ENCODE measurements at regions not wholly inside any gene's neighbourhood (a gene's known extent, or its start where the extent isn't known, plus 50 kb on each side); places are given as distances from the start of the nearest gene placed in this dataset.

DNA sequence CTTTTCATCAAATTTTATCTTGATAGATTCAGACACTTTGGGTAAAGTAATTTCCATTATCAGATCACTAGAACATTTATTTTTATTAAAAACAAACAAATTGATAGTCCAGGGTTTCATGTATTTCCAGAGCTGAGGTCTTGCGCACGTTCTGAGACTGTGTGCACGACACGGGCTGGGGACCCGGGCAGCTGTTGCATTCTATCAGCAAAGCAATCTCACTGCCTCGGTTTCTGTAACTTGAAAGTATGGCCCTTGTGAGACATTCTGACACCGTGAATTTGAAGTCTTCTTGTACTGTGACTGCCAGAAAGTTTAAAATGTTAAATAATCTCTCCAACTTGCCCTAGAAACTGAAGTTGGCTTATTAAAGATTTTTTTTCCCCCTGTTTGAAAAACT is 746.9 kb upstream of the ADGRL2 start:
- Mint-ChIP-seq H3K4me1 (peaks cover 9% of the 10 kb centered on the region), H3K27ac (no peak overlapping the region), H3K36me3 (ENCODE audit: low read depth) (no peaks in the 10 kb centered on the region), H3K4me3 (no peak overlapping the region), H3K27me3 (ENCODE audit: insufficient read depth) (no peaks in the 10 kb centered on the region), H3K9me3 (no peaks in the 10 kb centered on the region)
- Histone ChIP-seq H3K27me3 (ENCODE audit: control insufficient read depth, insufficient read depth, low read length, poor library complexity, severe bottlenecking) (no peaks in the 10 kb centered on the region), H3K4me3 (ENCODE audit: low read length) (no peak overlapping the region), H3K4me1 (ENCODE audit: control insufficient read depth, insufficient read depth, low read length) (no peaks in the 10 kb centered on the region), H3K27ac (ENCODE audit: low read depth, low read length) (no peak overlapping the region), H3K36me3 (ENCODE audit: control insufficient read depth, insufficient read depth, low read length) (no peaks in the 10 kb centered on the region), H3K9me3 (ENCODE audit: control insufficient read depth, low read length) (no peaks in the 10 kb centered on the region), H3K9ac (ENCODE audit: extremely low read depth, low read length, poor library complexity, severe bottlenecking) (no peak overlapping the region)
- no peak for TF ChIP-seq CTCF (conservative IDR thresholded peaks at IDR 0.05)
- no peak for DNase-seq
- WGBS, 2 experiments (ENCODE audit: insufficient coverage in 1 of 2, insufficient read length in 1 of 2) = 79 to 80% methylated on average over 7 of the region's 7 CpGs

DNA sequence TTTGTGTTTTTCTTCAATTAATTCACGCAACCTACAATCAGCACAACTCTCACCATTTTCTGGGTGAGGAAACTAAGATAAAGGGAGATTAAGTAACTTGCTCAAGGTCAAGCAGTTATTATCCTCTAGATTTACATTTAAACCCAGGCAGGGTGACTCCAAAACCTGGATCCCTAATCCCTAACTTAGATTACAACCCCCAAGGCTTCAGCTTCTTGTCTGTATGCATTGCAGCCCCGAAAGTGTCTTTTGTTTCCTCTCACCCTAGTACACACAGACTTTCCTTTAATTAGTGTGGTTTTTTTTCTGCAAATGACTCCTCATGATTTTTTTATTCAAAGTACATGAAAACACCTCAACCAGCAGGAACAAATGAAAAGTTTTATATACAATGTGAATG is 748.6 kb upstream of the ADGRL2 start:
- 82% methylated on average over 2 of the region's 2 CpGs; no CpG with 5 or more reads in 1 of the 2 experiments for WGBS, 2 experiments (ENCODE audit: insufficient coverage in 1 of 2, insufficient read length in 1 of 2)
- H3K4me1 Mint-ChIP-seq = peaks cover 9% of the 10 kb centered on the region

DNA sequence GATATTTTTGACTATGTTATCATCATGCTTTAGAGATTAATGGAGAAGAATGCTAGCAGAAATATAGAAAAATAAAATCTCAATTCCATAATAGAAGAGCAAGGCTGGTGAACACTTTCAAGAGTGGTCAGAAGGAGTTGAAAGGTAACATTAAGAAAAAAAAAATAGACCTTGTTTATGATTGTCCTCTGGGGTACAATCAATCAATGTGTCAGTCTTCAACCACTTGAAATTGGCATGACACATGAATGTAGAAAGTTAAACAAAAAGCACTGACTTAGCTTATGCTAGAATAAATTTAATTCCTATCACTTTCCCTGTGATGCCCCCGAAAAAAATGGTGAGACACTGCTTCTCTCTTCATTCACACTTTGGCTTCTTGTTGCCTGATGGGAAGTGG is 750.3 kb upstream of the ADGRL2 start:
- Mint-ChIP-seq H3K9me3 (no peaks in the 10 kb centered on the region), H3K4me1 (peaks cover 9% of the 10 kb centered on the region), H3K4me3 (no peak overlapping the region), H3K36me3 (ENCODE audit: low read depth) (no peaks in the 10 kb centered on the region), H3K27me3 (ENCODE audit: insufficient read depth) (no peaks in the 10 kb centered on the region), H3K27ac (no peak overlapping the region)
- Histone ChIP-seq H3K4me3 (ENCODE audit: low read length) (no peak overlapping the region), H3K9me3 (ENCODE audit: control insufficient read depth, low read length) (no peaks in the 10 kb centered on the region), H3K4me1 (ENCODE audit: control insufficient read depth, insufficient read depth, low read length) (no peaks in the 10 kb centered on the region), H3K9ac (ENCODE audit: extremely low read depth, low read length, poor library complexity, severe bottlenecking) (no peak overlapping the region), H3K27ac (ENCODE audit: low read depth, low read length) (no peak overlapping the region), H3K36me3 (ENCODE audit: control insufficient read depth, insufficient read depth, low read length) (no peaks in the 10 kb centered on the region), H3K27me3 (ENCODE audit: control insufficient read depth, insufficient read depth, low read length, poor library complexity, severe bottlenecking) (no peaks in the 10 kb centered on the region)
- no peak for TF ChIP-seq CTCF (conservative IDR thresholded peaks at IDR 0.05)
- 95% methylated on average over 1 of the region's 1 CpG; no CpG with 5 or more reads in 1 of the 2 experiments for WGBS, 2 experiments (ENCODE audit: insufficient coverage in 1 of 2, insufficient read length in 1 of 2)
- no peak for DNase-seq

More for the DNA sequence above, 748.6 kb upstream of the ADGRL2 start:
- Histone ChIP-seq H3K27me3 (ENCODE audit: control insufficient read depth, insufficient read depth, low read length, poor library complexity, severe bottlenecking) (no peaks in the 10 kb centered on the region), H3K9me3 (ENCODE audit: control insufficient read depth, low read length) (no peaks in the 10 kb centered on the region), H3K36me3 (ENCODE audit: control insufficient read depth, insufficient read depth, low read length) (no peaks in the 10 kb centered on the region), H3K4me1 (ENCODE audit: control insufficient read depth, insufficient read depth, low read length) (no peaks in the 10 kb centered on the region), H3K4me3 (ENCODE audit: low read length) (no peak overlapping the region), H3K27ac (ENCODE audit: low read depth, low read length) (no peak overlapping the region), H3K9ac (ENCODE audit: extremely low read depth, low read length, poor library complexity, severe bottlenecking) (no peak overlapping the region)
- TF ChIP-seq CTCF (conservative IDR thresholded peaks at IDR 0.05) = no peak
- no peak overlapping the region for H3K27ac Mint-ChIP-seq
- no peaks in the 10 kb centered on the region for H3K27me3 Mint-ChIP-seq (ENCODE audit: insufficient read depth)
- H3K36me3 Mint-ChIP-seq (ENCODE audit: low read depth) = no peaks in the 10 kb centered on the region
- DNase-seq = no peak
- no peak overlapping the region for H3K4me3 Mint-ChIP-seq
- H3K9me3 Mint-ChIP-seq = no peaks in the 10 kb centered on the region

All from endodermal cell (in vitro differentiated cells).